K562 (cell line): ENCODE measurements at regions not wholly inside any gene's neighbourhood (a gene's known extent, or its start where the extent isn't known, plus 50 kb on each side); places are given as distances from the start of the nearest gene placed in this dataset.

Experiments used
- ATAC-seq: fragments of 200-7000 bp; cut with Tn5 transposase; 3 replicates; pipeline ENCODE4 v1.9.1; 2020; ENCODE audit warnings: moderate library complexity
- BruUV-seq: library from RNA; stranded (reverse); fragments of 400-500 nt; replicated peaks from 2 replicates; lab custom pipeline; 2021; lab: Mats Ljungman, UMichigan
- CTCF ChIA-PET: fragments of 300-600 bp; formaldehyde crosslinking; extraction: SDS; loops from one replicate; lab custom pipeline; 2021; ENCODE audit warnings: low intra/inter-chr PET ratio; lab: Yijun Ruan, JAX
- POLR2A ChIA-PET: fragments of 300-600, 350-650 bp; sonication (Branson Sonifier 250); formaldehyde crosslinking; extraction: SDS; loops from one replicate; lab custom pipeline; 2021; ENCODE audit warnings: antibody characterized with exemption, inconsistent platforms; lab: Yijun Ruan, JAX
- DNase-seq, 4 experiments: peaks; one replicate each; pipeline versions ENCODE4 v3.0.0 to v3.0.0-alpha.2; 2011 to 2018; ENCODE audit warnings: low spot score in 3 of 4, mixed read lengths in 3 of 4; ENCODE audit errors: extremely low read depth in 1 of 4
- FAIRE-seq: peaks from 2 replicates; lab custom pipeline; 2011; peaks lifted over from hg19 to GRCh38; lab: Jason Lieb, UNC
- H2AFZ ChIP-seq: 2 replicates; pipeline ENCODE4 v1.6.0; 2011; ENCODE audit warnings: low read depth, low read length, control low read depth, inconsistent platforms
- H3K27ac ChIP-seq: fragments of 200-600 bp; 3 replicates; pipeline ENCODE4 v1.8.0; 2011; ENCODE audit warnings: low read depth, mild to moderate bottlenecking, control low read depth, inconsistent platforms, low read length, moderate library complexity, mixed read lengths; ENCODE audit errors: extremely low read depth
- H3K27me3 ChIP-seq, 2 experiments: fragments of 300-600 bp in 1 of 2; 2 replicates in 1 of 2; 3 replicates in 1 of 2; pipeline versions ENCODE4 v1.6.0 to v1.8.0; 2011; ENCODE audit warnings: inconsistent platforms in 2 of 2, low read length in 2 of 2, mild to moderate bottlenecking in 1 of 2, mixed read lengths in 1 of 2, moderate library complexity in 1 of 2; ENCODE audit not compliant: control insufficient read depth in 2 of 2, insufficient read depth in 2 of 2
- H3K36me3 ChIP-seq: fragments of 300-600 bp; 3 replicates; pipeline ENCODE4 v1.8.0; 2011; ENCODE audit warnings: mild to moderate bottlenecking, low read length, inconsistent platforms; ENCODE audit not compliant: control insufficient read depth, insufficient read depth
- H3K4me1 ChIP-seq, 2 experiments: fragments of 200-600 bp in 1 of 2; replicated peaks in 1 of 2; 2 replicates in 1 of 2; 3 replicates in 1 of 2; pipeline versions ENCODE4 v1.5.1 to v1.8.0; 2011; ENCODE audit warnings: inconsistent platforms in 2 of 2, low read length in 2 of 2, mild to moderate bottlenecking in 1 of 2, mixed read lengths in 1 of 2, moderate library complexity in 1 of 2; ENCODE audit not compliant: control insufficient read depth in 2 of 2, insufficient read depth in 2 of 2
- H3K4me2 ChIP-seq: 2 replicates; pipeline ENCODE4 v1.6.1; 2011; ENCODE audit warnings: low read length, control low read depth, inconsistent platforms, mixed read lengths; ENCODE audit not compliant: insufficient read depth
- H3K4me3 ChIP-seq: fragments of 200-600 bp; sonication (generic), shearing (Covaris generic); 2 replicates; pipeline ENCODE4 v1.5.1; 2016; ENCODE audit warnings: control low read depth, inconsistent platforms
- H3K79me2 ChIP-seq: fragments of 200-600 bp; 3 replicates; pipeline ENCODE4 v1.8.0; 2011; ENCODE audit warnings: low read length, inconsistent platforms; ENCODE audit not compliant: control insufficient read depth, insufficient read depth
- H3K9ac ChIP-seq, 2 experiments: 2 replicates each; pipeline versions ENCODE4 v1.6.0 to v1.6.1; 2011; ENCODE audit warnings: low read depth in 2 of 2, low read length in 2 of 2, control low read depth in 1 of 2, inconsistent platforms in 1 of 2, mild to moderate bottlenecking in 1 of 2, mixed read lengths in 1 of 2; ENCODE audit not compliant: insufficient read depth in 1 of 2
- H3K9me1 ChIP-seq: one replicate; pipeline ENCODE4 v1.6.0; 2011; ENCODE audit warnings: inconsistent platforms, mild to moderate bottlenecking, low read length, moderate library complexity; ENCODE audit not compliant: control insufficient read depth, insufficient read depth
- H3K9me3 ChIP-seq: replicated peaks from 2 replicates; pipeline ENCODE4 v1.5.1; 2011; ENCODE audit warnings: low read depth, low read length, inconsistent platforms; ENCODE audit not compliant: control insufficient read depth, insufficient read depth
- H4K20me1 ChIP-seq: replicated peaks from 2 replicates; pipeline ENCODE4 v1.6.1; 2011; ENCODE audit warnings: low read length, inconsistent platforms, mixed read lengths; ENCODE audit not compliant: control insufficient read depth, insufficient read depth
- COPS2 ChIP-seq: fragments of 450-650 bp; conservative IDR thresholded peaks from 2 replicates; pipeline ENCODE4 v1.6.1; 2016; ENCODE audit warnings: mild to moderate bottlenecking, moderate library complexity
- L3MBTL2 ChIP-seq: fragments of 450-650 bp; IDR thresholded peaks from 2 replicates; pipeline ENCODE4 v1.6.1; 2016; ENCODE audit warnings: mild to moderate bottlenecking, moderate library complexity
- RNF219 ChIP-seq: fragments of 250-450 bp; sonication (Bioruptor Pico); IDR thresholded peaks from 2 replicates; pipeline ENCODE4 v1.5.0; 2022; ENCODE audit warnings: mild to moderate bottlenecking
- SAP30 ChIP-seq: fragments of 200-600 bp; sonication (generic); IDR thresholded peaks from 2 replicates; pipeline ENCODE4 v1.6.1; 2012; ENCODE audit warnings: borderline replicate concordance, low read depth, mild to moderate bottlenecking, moderate library complexity, low read length, control low read depth, inconsistent platforms; ENCODE audit not compliant: insufficient read depth, poor library complexity, severe bottlenecking
- TCF7L2 ChIP-seq: fragments of 150-350 bp; IDR thresholded peaks from 2 replicates; pipeline ENCODE4 v1.6.1; 2016; ENCODE audit warnings: low read depth, mild to moderate bottlenecking, low read length, moderate library complexity
- TFAP4 ChIP-seq: sonication (generic); formaldehyde crosslinking; IDR thresholded peaks from 2 replicates; pipeline ENCODE4 v1.8.0; 2022; ENCODE audit warnings: missing genetic modification reagents, mild to moderate bottlenecking, moderate library complexity, borderline replicate concordance
- ZHX1 ChIP-seq: fragments of 150-350 bp; conservative IDR thresholded peaks from 2 replicates; pipeline ENCODE4 v1.6.1; 2014; ENCODE audit warnings: low read length
- ZNF407 ChIP-seq: fragments of 450-650 bp; IDR thresholded peaks from 2 replicates; pipeline ENCODE4 v1.6.1; 2016; ENCODE audit warnings: low read depth
- WGBS: fragments of 100-300 bp; shearing (Covaris generic); methylation state at CpG from one replicate; pipeline ENCODE4 v1.1.6; 2016; ENCODE audit warnings: low coverage, mixed read lengths; ENCODE audit not compliant: insufficient coverage; ENCODE audit errors: missing lambda C conversion rate; 5-methylcytosine and 5-hydroxymethylcytosine counted together
- in situ Hi-C: fragments of 300-500 bp; cut with MboI; formaldehyde crosslinking; loops from 4 replicates; pipeline ENCODE4 v1.15.0; 2018; ENCODE audit warnings: inconsistent platforms, mixed read lengths
- intact Hi-C: fragments of 100-400 bp; cut with micrococcal nuclease; formaldehyde crosslinking; loops from 2 replicates; pipeline ENCODE4 v1.14.2; 2022

- H3K9me1 ChIP-seq: no peaks in the 10 kb centered on the region
- TF ChIP-seq TCF7L2 (no peak), SAP30 (no peak), TFAP4 (CRISPR knock-in tag) (no peak), COPS2 (no peak), ZHX1 (no peak), ZNF407 (no peak), RNF219 (no peak), L3MBTL2 (no peak)
Measured at GRCh38 chr9:104286799-104287198, 192.7 kb downstream of the SMC2 start.

More at GRCh38 chr9:104286799-104287198, 192.7 kb downstream of the SMC2 start:
- no peaks in the 10 kb centered on the region for H3K27me3 ChIP-seq
- H3K27ac ChIP-seq: no peak overlapping the region
- BruUV-seq: no TSS peak
- no peak overlapping the region for H3K9ac ChIP-seq
- ATAC-seq (no peak), DNase-seq (no peak), FAIRE-seq (no peak)
- in situ Hi-C loops (no loop called here), intact Hi-C loops (no loop called here)
- H4K20me1 ChIP-seq: no peaks in the 10 kb centered on the region
- no peaks in the 10 kb centered on the region for H3K36me3 ChIP-seq
- H3K79me2 ChIP-seq: no peaks in the 10 kb centered on the region
- CTCF ChIA-PET: no interaction called here
- no peaks in the 10 kb centered on the region for H3K9me3 ChIP-seq
- 5% methylated on average over 2 of the region's 2 CpGs for WGBS
- POLR2A ChIA-PET: no interaction called here
- no peak overlapping the region for H3K4me3 ChIP-seq
- no peak overlapping the region for H3K4me2 ChIP-seq
- no peaks in the 10 kb centered on the region for H3K4me1 ChIP-seq
- H2AFZ ChIP-seq: no peak overlapping the region
